B cell (primary cell): ENCODE measurements at regions not wholly inside any gene's neighbourhood (a gene's known extent, or its start where the extent isn't known, plus 50 kb on each side); places are given as distances from the start of the nearest gene placed in this dataset.

ENCODE experiments used
- ATAC-seq: fragments of 200-7000 bp; cut with Tn5 transposase; one replicate; pipeline ENCODE4 v1.10.0; 2021; ENCODE audit warnings: low read depth, mild to moderate bottlenecking, moderate number of reproducible peaks, moderate library complexity
- CTCF ChIA-PET: fragments of 350-600 bp; sonication (Branson Sonifier 250); formaldehyde crosslinking; loops from one replicate; lab custom pipeline; 2021; ENCODE audit warnings: antibody characterized with exemption, inconsistent platforms; lab: Charles Lee
- POLR2A ChIA-PET: fragments of 350-600 bp; sonication (Branson Sonifier 250); formaldehyde crosslinking; loops from one replicate; lab custom pipeline; 2021; ENCODE audit warnings: antibody characterized with exemption; lab: Charles Lee
- DNase-seq: peaks from one replicate; pipeline ENCODE4 v3.0.0; 2013
- H2AFZ ChIP-seq: 2 replicates; pipeline ENCODE4 v1.6.1; 2012; ENCODE audit warnings: mild to moderate bottlenecking, low read depth, low read length; ENCODE audit not compliant: insufficient read depth, poor library complexity, severe bottlenecking
- H3K27ac ChIP-seq, 2 donors: 1 replicate in 1 of 2; 2 replicates in 1 of 2; pipeline ENCODE4 v1.5.1; 2012 to 2013; ENCODE audit warnings: low read length in 2 of 2, mild to moderate bottlenecking in 2 of 2, moderate library complexity in 1 of 2
- H3K27me3 ChIP-seq, 4 experiments: fragments of 200-600 bp in 1 of 4; sonication (generic) in 1 of 4; replicated peaks in 1 of 4; 1 replicate in 2 of 4; 2 replicates in 2 of 4; pipeline versions ENCODE4 v1.6.1 to v1.7.0; 2013 to 2016; ENCODE audit warnings: low read length in 3 of 4, mild to moderate bottlenecking in 2 of 4, mixed read lengths in 1 of 4, moderate library complexity in 1 of 4; ENCODE audit not compliant: insufficient read depth in 4 of 4, control insufficient read depth in 3 of 4; ENCODE audit errors: control extremely low read depth in 1 of 4
- H3K36me3 ChIP-seq, 2 experiments: replicated peaks in 1 of 2; 1 replicate in 1 of 2; 2 replicates in 1 of 2; pipeline versions ENCODE4 v1.6.1 to v1.7.1; 2013; ENCODE audit warnings: low read length in 1 of 2; ENCODE audit not compliant: insufficient read depth in 2 of 2, control insufficient read depth in 1 of 2; ENCODE audit errors: control extremely low read depth in 1 of 2, extremely low read depth in 1 of 2
- H3K4me1 ChIP-seq, 2 donors: fragments of 200-600 bp in 1 of 2; sonication (generic) in 1 of 2; 1 replicate in 1 of 2; 2 replicates in 1 of 2; pipeline versions ENCODE4 v1.5.1 to v1.6.1; 2013 to 2017; ENCODE audit warnings: low read length in 2 of 2; ENCODE audit not compliant: control insufficient read depth in 2 of 2, insufficient read depth in 2 of 2
- H3K4me2 ChIP-seq: replicated peaks from 2 replicates; pipeline ENCODE3; 2012; ENCODE audit warnings: mild to moderate bottlenecking, low read depth, low read length; ENCODE audit not compliant: poor library complexity, severe bottlenecking
- H3K4me3 ChIP-seq, 5 experiments: fragments of 200-600 bp in 1 of 5; sonication (generic) in 1 of 5; 1 replicate in 3 of 5; 2 replicates in 2 of 5; pipeline versions ENCODE4 v1.5.1 to v1.7.0; 2011 to 2016; ENCODE audit warnings: low read length in 4 of 5, mild to moderate bottlenecking in 4 of 5, low read depth in 2 of 5, control low read depth in 1 of 5, moderate library complexity in 1 of 5; ENCODE audit not compliant: insufficient read depth in 1 of 5; ENCODE audit errors: control extremely low read depth in 1 of 5, extremely low read depth in 1 of 5
- H3K79me2 ChIP-seq: fragments of 200-600 bp; sonication (generic); one replicate; pipeline ENCODE4 v1.6.0; 2016; ENCODE audit warnings: low read length; ENCODE audit not compliant: control insufficient read depth, insufficient read depth
- H3K9ac ChIP-seq: fragments of 200-600 bp; sonication (generic); 2 replicates; pipeline ENCODE4 v1.6.1; 2017; ENCODE audit warnings: mild to moderate bottlenecking, low read length, moderate library complexity
- H3K9me3 ChIP-seq, 3 donors: one replicate each; pipeline versions ENCODE4 v1.6.1 to v1.7.1; 2013; ENCODE audit warnings: low read length in 2 of 3; ENCODE audit not compliant: control insufficient read depth in 2 of 3, insufficient read depth in 1 of 3; ENCODE audit errors: control extremely low read depth in 1 of 3
- H4K20me1 ChIP-seq: 2 replicates; pipeline ENCODE4 v1.6.0; 2012; ENCODE audit warnings: mild to moderate bottlenecking, low read length; ENCODE audit not compliant: insufficient read depth, control insufficient read depth, poor library complexity, severe bottlenecking
- H3K27ac Mint-ChIP-seq: one replicate; pipeline ENCODE4 v1.8.0; 2021; ENCODE audit warnings: mixed read lengths
- H3K27me3 Mint-ChIP-seq: one replicate; pipeline ENCODE4 v1.8.0; 2021; ENCODE audit warnings: mixed read lengths
- H3K4me1 Mint-ChIP-seq: one replicate; pipeline ENCODE4 v1.8.0; 2021; ENCODE audit warnings: mixed read lengths
- H3K4me3 Mint-ChIP-seq: one replicate; pipeline ENCODE4 v1.8.0; 2021; ENCODE audit warnings: mixed read lengths
- H3K9me3 Mint-ChIP-seq: one replicate; pipeline ENCODE4 v1.8.0; 2022; ENCODE audit warnings: mixed read lengths; ENCODE audit not compliant: insufficient read depth
- CTCF ChIP-seq: fragments of 200-600 bp; IDR thresholded peaks from one replicate; pipeline ENCODE4 v1.8.0; 2022; ENCODE audit warnings: antibody characterized with exemption, mild to moderate bottlenecking
- EZH2 ChIP-seq: IDR thresholded peaks from 2 replicates; pipeline ENCODE4 v1.6.1; 2012; ENCODE audit warnings: borderline replicate concordance, low read depth, mild to moderate bottlenecking, moderate library complexity, low read length; ENCODE audit not compliant: insufficient read depth, poor library complexity, severe bottlenecking
- WGBS: methylation state at CpG from one replicate; pipeline ENCODE4 v1.1.5; 2013; ENCODE audit warnings: missing lambda C conversion rate; ENCODE audit not compliant: insufficient coverage; 5-methylcytosine and 5-hydroxymethylcytosine counted together
- intact Hi-C: fragments of 100-400 bp; cut with micrococcal nuclease; formaldehyde crosslinking; loops from one replicate; pipeline ENCODE4 v1.10.0; 2022

GRCh38 chr9:24932785-24933184 is 387.1 kb upstream of the IZUMO3 start:
- no CpG with 5 or more reads among the region's 2 CpGs for WGBS
- POLR2A ChIA-PET = no interaction called here

GRCh38 chr9:24931894-24932293 is 386.2 kb upstream of the IZUMO3 start:
- H3K27me3 ChIP-seq = no peaks in the 10 kb centered on the region
- CTCF ChIA-PET = no interaction called here
- intact Hi-C loops = no loop called here
- no peak overlapping the region for H3K4me3 ChIP-seq
- H3K79me2 ChIP-seq = no peaks in the 10 kb centered on the region
- Mint-ChIP-seq H3K9me3 (peaks cover 3% of the 10 kb centered on the region), H3K4me3 (no peak overlapping the region), H3K27me3 (no peaks in the 10 kb centered on the region), H3K4me1 (peaks cover 15% of the 10 kb centered on the region), H3K27ac (no peak overlapping the region)
- H3K9ac ChIP-seq = no peak overlapping the region
- POLR2A ChIA-PET = no interaction called here
- 47% methylated on average over 3 of the region's 3 CpGs for WGBS
- H3K4me2 ChIP-seq = no peak overlapping the region
- no peaks in the 10 kb centered on the region for H3K36me3 ChIP-seq
- no peak for ATAC-seq
- peaks cover 0 to 4% of the 10 kb centered on the region in 2 donors for H3K4me1 ChIP-seq
- H3K9me3 ChIP-seq = peaks cover 0 to 2% (median 0%) of the 10 kb centered on the region in 3 donors
- H3K27ac ChIP-seq = no peak overlapping the region
- TF ChIP-seq CTCF = no peak
- no peak for TF ChIP-seq EZH2
- no peak overlapping the region for H2AFZ ChIP-seq
- H4K20me1 ChIP-seq = no peaks in the 10 kb centered on the region
- no peak for DNase-seq

More at GRCh38 chr9:24932785-24933184, 387.1 kb upstream of the IZUMO3 start:
- H3K4me1 Mint-ChIP-seq = peaks cover 15% of the 10 kb centered on the region
- Histone ChIP-seq H3K36me3 (no peaks in the 10 kb centered on the region), H4K20me1 (no peaks in the 10 kb centered on the region), H3K4me2 (peak overlapping the region; percentile 30), H3K27ac (no peak overlapping the region), H3K4me1 (peaks cover 0 to 4% of the 10 kb centered on the region in 2 donors), H3K27me3 (no peaks in the 10 kb centered on the region), H2AFZ (no peak overlapping the region), H3K9ac (no peak overlapping the region), H3K79me2 (no peaks in the 10 kb centered on the region), H3K4me3 (peak overlapping the region in 1 of 5 experiments; percentile 15), H3K9me3 (peaks cover 0 to 2% (median 0%) of the 10 kb centered on the region in 3 donors)
- no peak overlapping the region for H3K27ac Mint-ChIP-seq
- ATAC-seq = no peak
- no peaks in the 10 kb centered on the region for H3K27me3 Mint-ChIP-seq
- CTCF ChIA-PET = no interaction called here
- intact Hi-C loops = no loop called here
- DNase-seq = peak; percentile 2
- no peak overlapping the region for H3K4me3 Mint-ChIP-seq
- no peak for TF ChIP-seq EZH2
- no peak for TF ChIP-seq CTCF
- H3K9me3 Mint-ChIP-seq = peaks cover 3% of the 10 kb centered on the region
